ENCODE measurements at regions not wholly inside any gene's neighbourhood (a gene's known extent, or its start where the extent isn't known, plus 50 kb on each side); places are given as distances from the start of the nearest gene placed in this dataset.
"Not testable (repeated sequence)": the region's sequence is repeated elsewhere in the genome, so short reads cannot be mapped to it uniquely, and the experiment has no call there.

DNA sequence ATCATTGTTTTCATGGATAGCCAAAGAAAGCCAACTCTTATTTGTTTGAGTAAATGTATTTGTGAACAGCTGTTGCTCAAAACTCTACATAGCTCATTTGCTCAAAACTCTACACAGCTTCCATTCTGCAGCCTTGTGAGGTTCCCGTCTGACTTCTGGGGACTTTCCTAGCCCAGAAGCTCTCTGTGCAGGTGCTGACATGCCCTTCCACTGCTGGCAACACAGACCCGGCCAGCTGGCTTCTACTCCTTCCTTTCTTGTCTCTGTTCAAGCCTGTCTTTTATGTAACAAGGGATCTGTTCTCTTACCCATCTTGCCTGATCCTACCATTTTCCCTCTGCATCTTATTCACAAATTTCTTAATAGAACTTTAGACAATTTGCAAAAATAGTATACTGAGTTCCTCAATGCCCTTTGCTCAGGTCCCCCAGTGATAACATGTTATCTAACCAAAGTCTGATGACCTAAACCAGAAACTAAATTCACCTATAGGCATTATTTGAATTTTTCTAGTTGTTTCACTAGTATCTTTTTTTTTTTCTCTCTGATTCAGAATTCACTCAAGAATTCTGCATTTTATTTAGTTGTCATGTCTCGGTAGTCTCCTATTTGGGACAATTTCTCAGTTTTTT, 556.5 kb upstream of the SEMA6A start:
- DNase-seq (ENCODE audit: low read depth, low spot score), result no peak
- H3K27me3 Mint-ChIP-seq (ENCODE audit: low read depth), result no peaks in the 10 kb centered on the region
- peak overlapping the region; percentile 1 for H3K27ac Mint-ChIP-seq (ENCODE audit: unreplicated experiment)
- H3K4me1 Mint-ChIP-seq, result peaks cover 20% of the 10 kb centered on the region
- no peak overlapping the region for H3K4me3 Mint-ChIP-seq
- H3K36me3 Mint-ChIP-seq (ENCODE audit: low read depth), result no peaks in the 10 kb centered on the region
- TF ChIP-seq, protein P1, sequence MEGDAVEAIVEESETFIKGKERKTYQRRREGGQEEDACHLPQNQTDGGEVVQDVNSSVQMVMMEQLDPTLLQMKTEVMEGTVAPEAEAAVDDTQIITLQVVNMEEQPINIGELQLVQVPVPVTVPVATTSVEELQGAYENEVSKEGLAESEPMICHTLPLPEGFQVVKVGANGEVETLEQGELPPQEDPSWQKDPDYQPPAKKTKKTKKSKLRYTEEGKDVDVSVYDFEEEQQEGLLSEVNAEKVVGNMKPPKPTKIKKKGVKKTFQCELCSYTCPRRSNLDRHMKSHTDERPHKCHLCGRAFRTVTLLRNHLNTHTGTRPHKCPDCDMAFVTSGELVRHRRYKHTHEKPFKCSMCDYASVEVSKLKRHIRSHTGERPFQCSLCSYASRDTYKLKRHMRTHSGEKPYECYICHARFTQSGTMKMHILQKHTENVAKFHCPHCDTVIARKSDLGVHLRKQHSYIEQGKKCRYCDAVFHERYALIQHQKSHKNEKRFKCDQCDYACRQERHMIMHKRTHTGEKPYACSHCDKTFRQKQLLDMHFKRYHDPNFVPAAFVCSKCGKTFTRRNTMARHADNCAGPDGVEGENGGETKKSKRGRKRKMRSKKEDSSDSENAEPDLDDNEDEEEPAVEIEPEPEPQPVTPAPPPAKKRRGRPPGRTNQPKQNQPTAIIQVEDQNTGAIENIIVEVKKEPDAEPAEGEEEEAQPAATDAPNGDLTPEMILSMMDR (conservative IDR thresholded peaks at IDR 0.05), result no peak
- H3K9me3 Mint-ChIP-seq, result peaks cover 12% of the 10 kb centered on the region

DNA sequence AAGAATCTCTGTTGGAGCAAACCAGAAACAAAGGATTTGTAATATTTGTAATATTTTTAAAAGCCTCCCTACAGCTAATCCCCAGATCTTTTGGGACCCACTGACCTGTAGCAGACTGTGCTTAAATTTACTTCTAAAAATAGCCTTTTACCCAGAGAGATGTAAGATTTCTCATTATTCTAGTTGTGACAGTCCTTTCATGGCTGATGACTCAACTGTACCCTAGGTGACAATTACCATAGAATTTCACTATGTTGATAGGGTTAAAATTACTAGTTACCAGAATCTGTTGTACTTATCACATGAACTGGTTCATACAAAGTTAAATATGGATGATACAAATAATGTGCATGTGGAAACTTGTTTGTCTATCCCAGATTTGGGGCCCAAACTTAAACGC, 543.9 kb upstream of the SEMA6A start:
- DNase-seq (ENCODE audit: low read depth, low spot score), result no peak
- Mint-ChIP-seq H3K27me3 (ENCODE audit: low read depth) (no peaks in the 10 kb centered on the region), H3K4me3 (no peak overlapping the region), H3K9me3 (peaks cover 16% of the 10 kb centered on the region), H3K27ac (ENCODE audit: unreplicated experiment) (no peak overlapping the region), H3K36me3 (ENCODE audit: low read depth) (peaks cover 12% of the 10 kb centered on the region), H3K4me1 (no peaks in the 10 kb centered on the region)
- TF ChIP-seq, protein P1 (conservative IDR thresholded peaks at IDR 0.05), result no peak

DNA sequence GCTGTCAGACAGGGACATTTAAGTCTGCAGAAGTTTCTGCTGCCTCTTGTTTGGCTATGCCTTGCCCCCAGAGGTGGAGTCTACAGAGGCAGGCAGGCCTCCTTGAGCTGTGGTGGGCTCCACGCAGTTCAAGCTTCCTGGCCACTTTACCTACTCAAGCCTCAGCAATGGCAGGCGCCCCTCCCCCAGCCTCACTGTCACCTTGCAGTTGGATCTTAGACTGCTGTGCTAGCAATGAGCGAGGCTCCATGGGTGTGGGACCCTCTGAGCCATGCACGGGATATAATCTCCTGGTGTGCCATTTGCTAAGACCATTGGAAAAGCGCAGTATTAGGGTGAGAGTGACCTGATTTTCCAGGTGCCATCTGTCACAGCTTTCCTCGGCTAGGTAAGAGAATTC, 542.7 kb upstream of the SEMA6A start:
- H3K27ac Mint-ChIP-seq (ENCODE audit: unreplicated experiment); H3K4me1 Mint-ChIP-seq; H3K4me3 Mint-ChIP-seq; H3K27me3 Mint-ChIP-seq (ENCODE audit: low read depth); DNase-seq (ENCODE audit: low read depth, low spot score): not testable (repeated sequence)
- Mint-ChIP-seq H3K9me3 (peaks cover 16% of the 10 kb centered on the region), H3K36me3 (ENCODE audit: low read depth) (peaks cover 13% of the 10 kb centered on the region)

DNA sequence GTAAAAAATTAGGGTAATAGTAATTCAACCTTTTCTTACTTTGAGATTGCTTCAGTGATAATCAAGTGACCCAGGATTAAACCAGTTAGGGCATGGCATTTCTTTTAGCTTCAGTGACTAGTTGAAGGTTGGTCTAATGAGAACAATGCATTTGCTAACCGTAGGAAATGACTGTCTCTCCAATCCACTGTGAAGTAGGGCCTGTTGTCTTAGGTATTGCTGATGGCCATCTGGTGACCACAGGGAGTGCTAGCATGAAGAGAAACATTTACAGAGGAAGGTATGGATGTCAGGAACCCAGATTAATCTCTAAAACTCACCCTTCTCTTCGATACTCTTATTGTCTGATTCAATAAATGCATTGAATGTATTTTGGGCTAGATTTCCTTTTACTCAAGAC, 535.9 kb upstream of the SEMA6A start:
- TF ChIP-seq, protein P1 (conservative IDR thresholded peaks at IDR 0.05), result no peak
- Mint-ChIP-seq H3K9me3 (peaks cover 11% of the 10 kb centered on the region), H3K36me3 (ENCODE audit: low read depth) (peaks cover 8% of the 10 kb centered on the region)

DNA sequence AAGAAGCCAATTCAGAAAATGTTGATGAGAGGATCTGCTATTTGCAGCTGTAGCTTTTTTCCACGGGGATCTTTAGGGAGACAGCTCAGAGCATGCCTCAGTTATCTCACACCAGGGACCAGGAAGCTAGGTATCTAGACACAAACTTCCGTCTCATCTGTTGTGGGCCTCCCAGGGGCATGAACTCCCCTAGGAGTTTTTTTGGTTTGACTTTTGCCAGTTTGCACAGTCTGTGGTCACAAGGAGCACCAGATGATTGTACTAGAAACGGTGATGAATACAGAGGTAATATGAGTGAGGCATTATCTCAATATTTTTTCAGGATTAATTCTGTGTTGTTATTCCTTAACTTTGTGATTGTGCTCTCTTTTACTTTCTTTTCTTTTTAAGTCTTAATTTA, 533.2 kb upstream of the SEMA6A start:
- H3K4me1 Mint-ChIP-seq, result peaks cover 29% of the 10 kb centered on the region
- TF ChIP-seq, protein P1 (conservative IDR thresholded peaks at IDR 0.05), result no peak
- H3K27ac Mint-ChIP-seq (ENCODE audit: unreplicated experiment), result no peak overlapping the region
- no peaks in the 10 kb centered on the region for H3K27me3 Mint-ChIP-seq (ENCODE audit: low read depth)
- no peak for DNase-seq (ENCODE audit: low read depth, low spot score)
- H3K36me3 Mint-ChIP-seq (ENCODE audit: low read depth), result peaks cover 2% of the 10 kb centered on the region
- H3K9me3 Mint-ChIP-seq, result peaks cover 3% of the 10 kb centered on the region
- no peak overlapping the region for H3K4me3 Mint-ChIP-seq

More for the DNA sequence above, 535.9 kb upstream of the SEMA6A start:
- no peak for DNase-seq (ENCODE audit: low read depth, low spot score)
- no peak overlapping the region for H3K4me3 Mint-ChIP-seq
- H3K4me1 Mint-ChIP-seq, result peaks cover 7% of the 10 kb centered on the region
- no peaks in the 10 kb centered on the region for H3K27me3 Mint-ChIP-seq (ENCODE audit: low read depth)
- H3K27ac Mint-ChIP-seq (ENCODE audit: unreplicated experiment), result no peak overlapping the region

DNA sequence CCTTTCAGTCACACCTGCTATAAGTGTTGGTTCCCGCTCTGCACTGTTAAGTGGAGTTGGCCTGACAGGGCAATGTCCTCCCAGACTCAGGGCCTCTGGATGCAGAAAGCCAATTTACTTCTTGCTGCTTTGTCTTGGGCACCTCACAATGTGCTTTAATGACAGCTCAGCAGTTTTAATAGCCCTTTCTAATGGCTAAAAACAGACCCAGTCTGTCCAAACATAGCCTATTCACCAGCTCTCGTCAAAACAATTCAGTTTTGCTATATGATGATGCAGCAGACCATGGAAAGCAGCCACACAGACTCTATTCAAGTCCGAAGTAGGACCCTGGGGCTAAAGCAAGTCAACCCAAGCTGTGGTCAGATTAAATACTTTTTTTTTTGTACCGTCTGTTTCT, 529.1 kb upstream of the SEMA6A start:
- TF ChIP-seq, protein P1 (conservative IDR thresholded peaks at IDR 0.05), result no peak
- DNase-seq (ENCODE audit: low read depth, low spot score), result peak; percentile 19
- Mint-ChIP-seq H3K27me3 (ENCODE audit: low read depth) (no peaks in the 10 kb centered on the region), H3K9me3 (no peaks in the 10 kb centered on the region), H3K27ac (ENCODE audit: unreplicated experiment) (peak overlapping the region; percentile 62), H3K4me1 (peaks cover 35% of the 10 kb centered on the region), H3K4me3 (peak overlapping the region; percentile 6), H3K36me3 (ENCODE audit: low read depth) (no peaks in the 10 kb centered on the region)

Measured in neural crest cell (in vitro differentiated cells).